Right ventricle myocardium inferior (tissue), 1 donor: ENCODE measurements at regions not wholly inside any gene's neighbourhood (a gene's known extent, or its start where the extent isn't known, plus 50 kb on each side); places are given as distances from the start of the nearest gene placed in this dataset.

Experiments
- ATAC-seq: fragments of 200-7000 bp; cut with Tn5 transposase; one replicate; pipeline ENCODE4 v1.9.1; 2020; ENCODE audit warnings: mild to moderate bottlenecking, moderate library complexity
- DNase-seq: peaks from one replicate; pipeline ENCODE4 v3.0.0; 2021; ENCODE audit errors: missing footprints
- intact Hi-C: fragments of 100-400 bp; cut with DNase I; formaldehyde crosslinking; loops from one replicate; pipeline ENCODE4 v1.11.0; 2022
- donor health status: DM: no; HTN: yes; CAD: no; lungs with severe emphysema.

- DNase-seq (no peak), ATAC-seq (no peak)
These were observed 163.2 kb upstream of the SHH start for GRCh38 chr7:155975490-155975889.

GRCh38 chr7:155974186-155974897 lies 162.1 kb upstream of the SHH start:
- DNase-seq (no peak), ATAC-seq (no peak)
- intact Hi-C loops: no loop called here

More at GRCh38 chr7:155975490-155975889, 163.2 kb upstream of the SHH start:
- intact Hi-C loops: no loop called here

- ATAC-seq (no peak), DNase-seq (no peak)
- intact Hi-C loops: no loop called here
These were observed 161.3 kb upstream of the SHH start for GRCh38 chr7:155973451-155973997.

- intact Hi-C loops: no loop called here
- ATAC-seq: no peak
These were observed 160.6 kb upstream of the SHH start for GRCh38 chr7:155972651-155973390.

GRCh38 chr7:155972247-155972646 lies 160.0 kb upstream of the SHH start:
- intact Hi-C loops: no loop called here
- no peak for DNase-seq
- no peak for ATAC-seq

More at GRCh38 chr7:155972651-155973390, 160.6 kb upstream of the SHH start:
- DNase-seq: no peak

GRCh38 chr7:155971180-155971770 lies 159.0 kb upstream of the SHH start:
- DNase-seq (no peak), ATAC-seq (no peak)
- intact Hi-C loops: no loop called here

GRCh38 chr7:155969192-155969929 lies 157.1 kb upstream of the SHH start:
- no peak for ATAC-seq
- DNase-seq: no peak

GRCh38 chr7:155965010-155965409 lies 152.7 kb upstream of the SHH start:
- ATAC-seq (no peak), DNase-seq (no peak)
- intact Hi-C loops: no loop called here

More at GRCh38 chr7:155969192-155969929, 157.1 kb upstream of the SHH start:
- intact Hi-C loops: no loop called here

GRCh38 chr7:155964543-155964942 lies 152.3 kb upstream of the SHH start:
- intact Hi-C loops: no loop called here
- ATAC-seq: no peak
- no peak for DNase-seq

GRCh38 chr7:155963771-155964195 lies 151.5 kb upstream of the SHH start:
- ATAC-seq (no peak), DNase-seq (no peak)
- intact Hi-C loops: no loop called here

- intact Hi-C loops: no loop called here
- no peak for ATAC-seq
- DNase-seq: no peak
These were observed 151.1 kb upstream of the SHH start for GRCh38 chr7:155963356-155963755.

GRCh38 chr7:155962968-155963300 lies 150.7 kb upstream of the SHH start:
- no peak for ATAC-seq
- intact Hi-C loops: no loop called here
- no peak for DNase-seq

- DNase-seq: no peak
- ATAC-seq: no peak
- intact Hi-C loops: no loop called here
These were observed 150.1 kb upstream of the SHH start for GRCh38 chr7:155962191-155962967.

- no peak for DNase-seq
- intact Hi-C loops: no loop called here
- ATAC-seq: no peak
These were observed 149.3 kb upstream of the SHH start for GRCh38 chr7:155961241-155962190.

- ATAC-seq: no peak
These were observed 147.6 kb upstream of the SHH start for GRCh38 chr7:155959894-155960293.

GRCh38 chr7:155956977-155957376 lies 144.7 kb upstream of the SHH start:
- no peak for DNase-seq
- ATAC-seq: no peak
- intact Hi-C loops: no loop called here

More at GRCh38 chr7:155959894-155960293, 147.6 kb upstream of the SHH start:
- intact Hi-C loops: no loop called here
- no peak for DNase-seq

- ATAC-seq (no peak), DNase-seq (no peak)
- intact Hi-C loops: no loop called here
These were observed 143.0 kb upstream of the SHH start for GRCh38 chr7:155955367-155955635.
